ENCODE measurements at regions not wholly inside any gene's neighbourhood (a gene's known extent, or its start where the extent isn't known, plus 50 kb on each side); places are given as distances from the start of the nearest gene placed in this dataset.

DNA sequence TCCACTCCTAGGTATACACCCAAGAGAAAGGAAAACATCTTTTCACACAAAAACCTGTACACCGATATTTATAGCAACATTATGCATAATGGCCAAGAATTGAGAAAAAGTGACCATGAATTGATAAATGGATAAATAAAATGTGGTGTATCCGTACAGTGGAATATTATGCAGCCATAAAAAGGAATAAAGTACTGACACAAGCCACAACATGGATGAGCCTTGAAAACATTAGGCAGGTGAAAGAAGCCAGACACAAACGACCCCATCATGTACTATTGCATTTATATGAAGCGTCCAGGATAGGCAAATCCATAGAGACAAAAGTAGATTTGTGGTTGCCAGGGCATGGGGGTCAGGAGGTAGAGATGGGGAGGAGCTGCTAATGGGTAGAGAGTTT is 64.2 kb upstream of the SLC6A6 start:
- CTCF ChIA-PET, result no interaction called here

More for the DNA sequence above, 64.2 kb upstream of the SLC6A6 start:
- Histone ChIP-seq H4K20me1 (replicated peaks; ENCODE audit: control insufficient read depth, extremely low read depth, insufficient read depth, low read length) (no peaks in the 10 kb centered on the region), H3K4me3 (replicated peaks in 1 of 3; ENCODE audit: insufficient read depth in 1 of 3, low read depth in 1 of 3, low read length in 3 of 3) (no peak overlapping the region), H3K27ac (ENCODE audit: insufficient read depth, low read depth, low read length) (no peak overlapping the region), H3K27me3 (ENCODE audit: control insufficient read depth in 2 of 2, insufficient read depth in 2 of 2, low read length in 2 of 2) (peaks cover 0 to 4% of the 10 kb centered on the region in 2 experiments), H3K9me1 (replicated peaks; ENCODE audit: control insufficient read depth, extremely low read depth, insufficient read depth, low read length) (no peaks in the 10 kb centered on the region), H3K79me2 (ENCODE audit: control insufficient read depth, insufficient read depth, low read length) (no peaks in the 10 kb centered on the region), H2AFZ (ENCODE audit: low read depth, low read length) (no peak overlapping the region), H3K9ac (replicated peaks; ENCODE audit: extremely low read depth, insufficient read depth, low read length) (no peak overlapping the region), H3K4me1 (ENCODE audit: control insufficient read depth, extremely low read depth, insufficient read depth, low read length) (no peaks in the 10 kb centered on the region), H3K36me3 (ENCODE audit: control insufficient read depth in 2 of 2, extremely low read depth in 1 of 2, insufficient read depth in 2 of 2, low read length in 2 of 2) (no peaks in the 10 kb centered on the region), H3K9me3 (replicated peaks; ENCODE audit: control insufficient read depth, insufficient read depth, low read length) (no peaks in the 10 kb centered on the region), H3K4me2 (ENCODE audit: insufficient read depth, low read length) (no peak overlapping the region)
- FAIRE-seq, result no peak
- TF ChIP-seq POLR2AphosphoS5 (IDR thresholded peaks at IDR 0.05; ENCODE audit: insufficient read depth, low read depth, low read length) (no peak), EZH2 (IDR thresholded peaks at IDR 0.05; ENCODE audit: borderline replicate concordance, low read depth, low read length, severe bottlenecking) (no peak), JUN (IDR thresholded peaks at IDR 0.05; ENCODE audit: borderline replicate concordance, insufficient read depth, insufficient read length, low read depth) (no peak), FOS (IDR thresholded peaks at IDR 0.05; ENCODE audit: borderline replicate concordance, insufficient read depth, low read length) (no peak), MYC (IDR thresholded peaks at IDR 0.05; ENCODE audit: low read depth, low read length) (no peak), POLR2A (IDR thresholded peaks at IDR 0.05; ENCODE audit: low read depth, low read length) (no peak), GATA2 (IDR thresholded peaks at IDR 0.05; ENCODE audit: insufficient read depth, insufficient read length, low read depth, low read length) (no peak)
- TF ChIP-seq, protein P1, sequence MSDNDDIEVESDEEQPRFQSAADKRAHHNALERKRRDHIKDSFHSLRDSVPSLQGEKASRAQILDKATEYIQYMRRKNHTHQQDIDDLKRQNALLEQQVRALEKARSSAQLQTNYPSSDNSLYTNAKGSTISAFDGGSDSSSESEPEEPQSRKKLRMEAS (IDR thresholded peaks at IDR 0.05; ENCODE audit: insufficient read depth, insufficient read length), result no peak
- TF ChIP-seq, protein P2, sequence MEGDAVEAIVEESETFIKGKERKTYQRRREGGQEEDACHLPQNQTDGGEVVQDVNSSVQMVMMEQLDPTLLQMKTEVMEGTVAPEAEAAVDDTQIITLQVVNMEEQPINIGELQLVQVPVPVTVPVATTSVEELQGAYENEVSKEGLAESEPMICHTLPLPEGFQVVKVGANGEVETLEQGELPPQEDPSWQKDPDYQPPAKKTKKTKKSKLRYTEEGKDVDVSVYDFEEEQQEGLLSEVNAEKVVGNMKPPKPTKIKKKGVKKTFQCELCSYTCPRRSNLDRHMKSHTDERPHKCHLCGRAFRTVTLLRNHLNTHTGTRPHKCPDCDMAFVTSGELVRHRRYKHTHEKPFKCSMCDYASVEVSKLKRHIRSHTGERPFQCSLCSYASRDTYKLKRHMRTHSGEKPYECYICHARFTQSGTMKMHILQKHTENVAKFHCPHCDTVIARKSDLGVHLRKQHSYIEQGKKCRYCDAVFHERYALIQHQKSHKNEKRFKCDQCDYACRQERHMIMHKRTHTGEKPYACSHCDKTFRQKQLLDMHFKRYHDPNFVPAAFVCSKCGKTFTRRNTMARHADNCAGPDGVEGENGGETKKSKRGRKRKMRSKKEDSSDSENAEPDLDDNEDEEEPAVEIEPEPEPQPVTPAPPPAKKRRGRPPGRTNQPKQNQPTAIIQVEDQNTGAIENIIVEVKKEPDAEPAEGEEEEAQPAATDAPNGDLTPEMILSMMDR (IDR thresholded peaks at IDR 0.05; ENCODE audit: extremely low read depth in 1 of 2, insufficient read depth in 1 of 2, low read depth in 1 of 2, low read length in 2 of 2), result no peak
- intact Hi-C loops (cut with micrococcal nuclease), result no loop called here
- POLR2A ChIA-PET, result no interaction called here
- dilution Hi-C loops (cut with MboI; ENCODE audit: extremely low pct_ligation_motif_present, low sequenced_read_pairs), result no loop called here
- no peak for DNase-seq (ENCODE audit: low read depth, low spot score)
- no TSS peak for BruUV-seq (replicated peaks)
